ENCODE measurements at regions not wholly inside any gene's neighbourhood (a gene's known extent, or its start where the extent isn't known, plus 50 kb on each side); places are given as distances from the start of the nearest gene placed in this dataset.

GRCh38 chr18:39938676-39939608, 2016.1 kb upstream of the PIK3C3 start:
- DNase-seq (ENCODE audit: low read depth in 4 of 4, low spot score in 2 of 4): peak in 3 of 4 donors; percentile 9 to 20 (median 14)

GRCh38 chr18:39935598-39935997, 2019.4 kb upstream of the PIK3C3 start:
- no peak for DNase-seq (ENCODE audit: low read depth in 4 of 4, low spot score in 2 of 4)

- DNase-seq (ENCODE audit: low read depth in 4 of 4, low spot score in 2 of 4): no peak
Observed at GRCh38 chr18:39918847-39919246, 2036.2 kb upstream of the PIK3C3 start.

- no peak for DNase-seq (ENCODE audit: low read depth in 4 of 4, low spot score in 2 of 4)
Observed at GRCh38 chr18:39913672-39914366, 2041.2 kb upstream of the PIK3C3 start.

GRCh38 chr18:39911716-39912115, 2043.3 kb upstream of the PIK3C3 start:
- no peak for DNase-seq (ENCODE audit: low read depth in 4 of 4, low spot score in 2 of 4)

GRCh38 chr18:39909706-39910105, 2045.3 kb upstream of the PIK3C3 start:
- peak in 2 of 4 donors; percentile 2 to 16 for DNase-seq (ENCODE audit: low read depth in 4 of 4, low spot score in 2 of 4)

- DNase-seq (ENCODE audit: low read depth in 4 of 4, low spot score in 2 of 4): no peak
Observed at GRCh38 chr18:39886136-39886535, 2068.9 kb upstream of the PIK3C3 start.

- DNase-seq (ENCODE audit: low read depth in 4 of 4, low spot score in 2 of 4): peak in 3 of 4 donors; percentile 10 to 34 (median 23)
Observed at GRCh38 chr18:39872651-39873050, 2082.4 kb upstream of the PIK3C3 start.

- no peak for DNase-seq (ENCODE audit: low read depth in 4 of 4, low spot score in 2 of 4)
Observed at GRCh38 chr18:39871961-39872360, 2083.1 kb upstream of the PIK3C3 start.

- no peak for DNase-seq (ENCODE audit: low read depth in 4 of 4, low spot score in 2 of 4)
Observed at GRCh38 chr18:39870591-39870990, 2084.4 kb upstream of the PIK3C3 start.

GRCh38 chr18:39863916-39864315, 2091.1 kb upstream of the PIK3C3 start:
- no peak for DNase-seq (ENCODE audit: low read depth in 4 of 4, low spot score in 2 of 4)

- DNase-seq (ENCODE audit: low read depth in 4 of 4, low spot score in 2 of 4): no peak
Observed at GRCh38 chr18:39862341-39862740, 2092.7 kb upstream of the PIK3C3 start.

- DNase-seq (ENCODE audit: low read depth in 4 of 4, low spot score in 2 of 4): no peak
Observed at GRCh38 chr18:39854291-39854690, 2100.7 kb upstream of the PIK3C3 start.

- DNase-seq (ENCODE audit: low read depth in 4 of 4, low spot score in 2 of 4): peak in 1 of 4 donors; percentile 73
Observed at GRCh38 chr18:39846265-39846664, 2108.8 kb upstream of the PIK3C3 start.

GRCh38 chr18:39845631-39846030, 2109.4 kb upstream of the PIK3C3 start:
- no peak for DNase-seq (ENCODE audit: low read depth in 4 of 4, low spot score in 2 of 4)

- DNase-seq (ENCODE audit: low read depth in 4 of 4, low spot score in 2 of 4): no peak
Observed at GRCh38 chr18:39845106-39845505, 2109.9 kb upstream of the PIK3C3 start.

GRCh38 chr18:39843546-39843945, 2111.5 kb upstream of the PIK3C3 start:
- DNase-seq (ENCODE audit: low read depth in 4 of 4, low spot score in 2 of 4): no peak

- no peak for DNase-seq (ENCODE audit: low read depth in 4 of 4, low spot score in 2 of 4)
Observed at GRCh38 chr18:39842366-39842914, 2112.6 kb upstream of the PIK3C3 start.

- DNase-seq (ENCODE audit: low read depth in 4 of 4, low spot score in 2 of 4): peak in 2 of 4 donors; percentile 64 to 68
Observed at GRCh38 chr18:39841482-39842365, 2113.3 kb upstream of the PIK3C3 start.

- no peak for DNase-seq (ENCODE audit: low read depth in 4 of 4, low spot score in 2 of 4)
Observed at GRCh38 chr18:39840856-39841481, 2114.1 kb upstream of the PIK3C3 start.

Measured in left renal cortex interstitium (tissue), 4 donors.